Right hindlimb (tissue), 1 donor: ENCODE measurements at regions not wholly inside any gene's neighbourhood (a gene's known extent, or its start where the extent isn't known, plus 50 kb on each side); places are given as distances from the start of the nearest gene placed in this dataset.

ENCODE experiments used
- DNase-seq: peaks from one replicate; pipeline ENCODE4 v3.0.0-alpha.2; 2018

DNA sequence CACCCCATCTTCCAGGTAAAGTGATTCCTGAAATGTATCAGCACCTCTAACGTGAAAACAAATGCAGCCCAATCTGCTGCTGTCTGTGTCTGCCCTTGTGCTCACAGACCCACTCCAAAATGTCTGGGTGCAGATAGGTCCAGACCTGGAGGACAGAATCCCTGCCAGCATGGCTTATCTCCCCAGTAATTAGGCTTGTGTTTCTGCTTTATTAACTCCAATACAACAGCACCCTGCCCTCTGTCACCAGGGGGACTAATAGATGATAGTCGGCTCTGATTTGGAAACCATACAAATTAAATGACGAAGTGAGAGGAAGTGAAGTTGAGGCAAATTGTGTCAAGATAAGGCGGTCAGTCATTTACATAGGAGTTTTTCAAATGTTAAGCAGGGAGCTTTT, 608.3 kb upstream of the SALL1 start:
- DNase-seq = no peak

DNA sequence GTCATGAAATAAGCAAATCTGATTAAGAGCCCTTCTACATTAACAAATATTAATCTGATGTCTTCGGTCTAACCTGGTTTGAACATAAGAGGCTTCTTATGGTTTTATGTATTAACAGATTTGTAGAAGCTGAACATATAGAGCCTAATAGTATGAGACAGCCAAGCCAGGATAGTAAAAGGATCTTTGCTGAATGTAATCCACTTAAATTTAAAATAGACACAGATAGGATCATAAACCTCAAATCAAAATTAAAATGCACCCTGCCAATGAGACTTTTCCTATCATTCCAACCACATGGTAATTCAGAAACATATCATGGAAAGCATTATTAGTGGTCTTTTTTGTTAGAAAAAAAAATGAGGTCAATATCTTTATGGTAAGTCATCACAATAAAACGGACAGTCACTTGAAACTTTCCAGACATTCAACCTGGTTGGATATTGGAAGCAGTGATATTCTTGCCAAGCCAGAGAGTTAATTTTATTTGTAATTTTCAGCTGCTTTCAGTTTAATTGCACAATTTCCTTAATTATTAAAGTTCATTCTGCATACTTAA, 606.9 kb upstream of the SALL1 start:
- DNase-seq = no peak

DNA sequence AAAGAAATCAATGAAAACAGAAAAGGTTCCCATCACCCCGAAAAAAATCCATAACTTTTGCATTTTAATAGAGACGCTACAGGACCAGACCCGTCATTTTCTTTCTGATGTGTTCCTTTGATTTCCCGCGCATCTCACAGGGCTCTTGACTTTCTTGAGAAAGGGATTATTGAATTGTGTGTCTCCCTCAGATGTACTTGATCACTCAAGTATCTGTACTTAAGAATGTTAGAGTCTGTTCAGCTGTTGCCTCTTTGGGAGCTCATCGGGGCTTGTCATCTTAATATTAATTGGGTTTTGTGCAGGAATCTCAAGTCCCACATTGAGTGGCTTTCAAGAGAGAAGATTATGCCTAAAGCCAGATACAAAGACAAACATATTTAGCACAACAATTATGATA, 606.4 kb upstream of the SALL1 start:
- no peak for DNase-seq

DNA sequence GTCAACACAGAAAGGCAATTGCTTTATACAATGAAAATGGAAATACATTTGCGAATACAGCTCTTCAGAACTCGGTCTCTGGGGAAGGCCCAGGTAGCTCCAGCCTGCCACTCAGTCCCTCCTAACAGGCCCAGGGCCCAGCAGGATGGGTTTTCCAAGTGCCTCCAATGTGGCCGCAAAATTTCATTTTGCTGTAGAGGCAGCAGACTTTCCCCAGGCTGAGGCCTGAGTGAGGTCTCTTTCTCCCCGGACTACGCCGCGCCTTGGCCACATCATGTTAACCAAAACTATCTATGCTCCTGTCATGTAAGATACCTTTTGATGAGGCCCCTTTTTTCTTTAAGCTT, 606.0 kb upstream of the SALL1 start:
- no peak for DNase-seq

DNA sequence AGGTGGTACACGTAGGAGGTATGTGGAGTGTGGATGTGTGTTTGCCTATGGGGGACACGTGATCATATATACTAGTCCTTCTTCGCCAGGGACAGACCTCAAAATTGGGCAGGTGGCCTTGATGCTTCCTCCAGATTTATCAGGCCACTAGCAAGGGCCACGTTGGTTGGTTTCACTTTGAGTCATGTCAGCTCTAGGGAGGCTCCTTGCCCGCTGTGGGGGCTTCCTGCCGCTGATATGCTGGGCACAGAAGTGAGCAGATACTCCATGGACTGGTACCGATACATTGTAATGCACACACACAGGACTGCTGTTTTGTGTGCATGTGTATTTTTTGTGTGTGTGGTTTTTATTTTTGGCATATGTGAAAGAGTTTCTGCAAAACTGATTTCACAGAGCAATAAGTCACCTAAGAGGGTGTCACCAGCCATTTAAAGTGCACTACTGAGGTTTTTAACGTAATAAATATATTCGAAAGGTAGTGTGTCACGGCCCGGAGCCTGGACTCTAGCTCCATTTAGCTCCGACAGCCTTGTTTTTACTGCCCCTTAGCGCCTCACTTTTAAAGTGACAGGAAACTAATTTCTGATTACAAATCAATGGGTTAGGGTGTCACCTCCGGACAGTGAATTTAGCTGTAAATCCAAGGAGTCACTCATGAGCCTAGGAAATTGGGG, 605.5 kb upstream of the SALL1 start:
- DNase-seq = no peak

DNA sequence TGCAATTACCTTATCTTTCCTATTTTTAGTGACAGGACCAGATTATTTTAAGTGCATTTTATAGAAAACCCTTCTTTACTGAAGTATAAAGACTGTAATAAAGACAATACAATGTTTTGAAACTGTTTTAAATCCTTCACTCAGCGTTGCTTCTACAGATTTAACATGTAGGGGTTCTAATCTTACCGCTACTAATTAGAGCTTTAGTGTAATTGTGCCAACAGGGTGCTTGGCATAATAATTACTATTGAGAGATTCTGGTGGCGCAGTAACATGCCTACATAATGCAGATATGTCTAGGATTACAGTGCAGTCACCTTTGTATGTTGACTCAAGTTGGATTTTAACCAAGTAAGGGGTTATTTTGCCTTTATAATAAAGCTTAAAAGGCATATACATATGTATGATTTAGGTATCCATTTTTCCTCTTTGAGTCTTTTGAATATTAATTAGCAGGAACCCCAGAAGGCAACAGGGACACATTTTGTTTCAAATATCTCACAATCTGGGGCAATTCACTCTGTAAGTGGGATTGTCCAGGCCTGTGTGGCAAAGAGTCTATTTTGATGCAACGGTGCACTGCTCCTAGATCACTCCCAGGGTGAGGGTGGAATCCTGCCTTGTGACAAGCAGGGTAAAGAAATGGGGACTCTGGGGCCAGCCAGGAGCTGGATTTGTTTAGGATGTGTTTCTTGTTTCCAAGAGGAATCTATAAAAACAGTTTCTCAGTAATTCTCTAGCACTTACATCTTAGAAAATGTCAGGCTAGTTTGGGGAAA, 604.7 kb upstream of the SALL1 start:
- DNase-seq = no peak

DNA sequence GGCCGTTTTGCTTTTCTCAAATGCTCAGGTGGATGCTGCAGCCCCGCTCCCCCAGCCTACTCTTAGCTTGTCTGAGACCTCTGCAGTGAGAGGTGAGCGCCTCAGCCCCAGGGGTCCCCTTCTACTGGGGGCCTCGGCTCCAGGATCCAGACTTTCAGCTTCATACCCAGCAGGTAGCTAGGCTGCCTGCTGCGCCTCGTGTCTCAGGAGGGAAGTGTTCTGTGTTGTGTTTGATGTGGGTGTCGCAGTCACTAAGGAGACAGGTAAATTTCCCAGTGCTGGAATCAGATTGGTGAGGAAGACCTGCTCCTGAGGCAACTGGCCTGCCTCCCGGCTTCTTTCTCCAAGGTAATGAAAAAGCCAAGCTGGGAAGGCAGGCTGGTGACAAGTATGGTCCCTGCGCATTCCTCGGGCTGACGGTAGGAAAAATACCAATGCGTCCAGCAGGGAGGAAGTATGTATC, 604.0 kb upstream of the SALL1 start:
- DNase-seq = no peak

DNA sequence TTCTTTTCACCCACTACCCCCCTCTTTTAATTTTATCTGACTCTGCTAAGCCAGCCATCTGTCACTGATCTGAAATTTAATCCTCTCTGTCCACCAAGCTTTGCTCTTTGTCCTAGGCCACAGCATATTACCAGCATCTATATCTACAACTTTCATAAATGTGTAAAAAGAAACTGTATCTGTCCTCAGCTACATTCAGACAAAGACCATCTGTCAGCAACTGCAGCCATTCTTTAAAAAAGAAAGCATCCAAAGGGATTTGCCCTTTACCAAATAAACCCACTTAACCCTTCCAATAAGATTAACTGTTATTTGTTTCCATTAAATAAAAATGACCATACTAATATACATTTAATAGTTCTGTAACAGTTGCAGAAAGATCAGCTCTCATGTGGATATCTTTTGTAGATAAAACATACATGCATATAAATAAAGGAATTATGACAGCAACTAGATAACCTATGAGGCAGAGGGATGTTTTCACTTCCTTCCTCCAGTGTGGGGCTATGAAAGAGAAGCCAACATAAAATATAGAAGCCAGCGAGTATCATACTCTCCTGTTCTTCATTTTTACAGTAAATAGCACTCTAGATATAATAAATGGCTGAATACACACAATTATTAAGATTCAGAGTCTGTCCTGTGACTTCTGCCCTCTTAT, 602.5 kb upstream of the SALL1 start:
- DNase-seq = no peak

DNA sequence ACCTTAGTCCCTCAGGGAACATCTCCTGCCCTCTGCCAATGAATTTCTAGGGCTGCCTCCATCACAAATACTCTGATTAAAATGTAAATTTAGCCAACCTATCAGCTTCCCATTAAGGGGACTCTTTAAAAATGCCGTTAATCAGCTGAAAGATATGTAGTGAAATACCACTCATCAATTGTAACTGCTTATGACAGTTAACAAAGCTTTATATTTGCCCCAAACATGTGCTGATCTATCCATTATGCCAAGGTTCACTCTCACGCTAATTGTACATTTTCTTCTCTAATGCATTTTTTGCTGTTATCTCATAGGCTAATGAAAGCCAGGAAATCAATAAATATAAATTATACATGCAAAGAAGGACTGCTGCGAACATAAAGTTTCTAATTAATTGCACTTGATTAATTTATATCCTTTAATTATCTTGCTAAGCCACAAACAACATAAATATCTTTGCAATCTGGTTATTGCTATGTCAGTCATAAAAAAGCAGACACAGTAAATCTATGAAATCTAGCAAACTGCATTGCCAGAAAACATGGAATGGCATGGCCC, 601.4 kb upstream of the SALL1 start:
- no peak for DNase-seq

DNA sequence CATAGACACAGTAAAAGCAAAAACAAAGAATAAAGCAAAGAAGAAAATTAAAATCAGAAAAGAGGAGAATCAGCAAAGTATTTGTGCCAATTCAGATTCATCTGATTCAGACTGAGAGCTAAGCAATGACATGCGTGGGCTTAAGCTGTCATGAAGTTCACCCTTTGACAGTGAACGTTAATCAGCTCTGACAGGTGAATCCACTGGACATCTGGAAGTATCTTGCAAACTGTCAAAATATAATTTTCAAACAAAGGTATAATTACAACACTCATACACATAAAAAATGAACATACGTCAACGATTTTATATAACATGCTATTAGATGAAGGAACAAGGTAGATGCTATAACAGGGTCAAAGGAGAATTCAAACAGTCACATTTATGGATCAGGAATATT, 596.3 kb upstream of the SALL1 start:
- no peak for DNase-seq

DNA sequence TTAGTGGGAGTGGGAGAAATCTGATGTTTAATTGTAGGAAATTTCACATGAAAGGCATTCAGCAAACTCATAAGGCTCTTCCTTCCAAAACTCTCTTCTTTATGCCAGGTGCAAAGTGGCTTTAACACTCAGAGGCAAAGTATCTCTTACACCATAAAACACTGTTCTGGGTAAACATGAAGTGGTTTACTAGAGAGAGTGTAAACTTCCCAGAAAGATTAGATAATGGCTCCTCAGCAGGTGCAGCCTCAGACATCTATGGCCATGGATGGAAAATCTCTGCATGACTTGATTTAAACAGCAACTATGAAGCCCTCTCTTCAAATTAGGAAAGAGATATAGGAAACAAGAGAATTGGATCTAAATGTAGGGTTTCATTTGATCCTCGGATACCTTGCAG, 583.1 kb upstream of the SALL1 start:
- no peak for DNase-seq

DNA sequence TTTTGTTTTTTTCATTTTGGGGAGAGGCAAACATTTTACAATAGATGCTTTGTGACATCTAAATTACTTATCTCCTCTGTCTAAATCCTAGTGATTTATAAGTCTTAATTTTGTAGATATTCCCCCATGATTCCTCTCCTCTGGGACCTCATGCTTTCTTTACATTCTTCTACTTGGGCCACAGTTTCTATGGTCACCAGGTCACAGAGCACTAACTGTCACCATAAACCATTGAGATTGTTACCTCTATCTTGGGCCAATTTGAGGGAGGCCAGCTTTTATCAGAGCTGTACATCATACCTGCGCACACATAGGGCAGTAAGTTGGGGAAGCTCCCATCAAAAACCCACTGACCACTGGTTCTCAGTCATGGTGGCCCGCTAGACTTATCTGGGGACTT, 582.1 kb upstream of the SALL1 start:
- DNase-seq = no peak

DNA sequence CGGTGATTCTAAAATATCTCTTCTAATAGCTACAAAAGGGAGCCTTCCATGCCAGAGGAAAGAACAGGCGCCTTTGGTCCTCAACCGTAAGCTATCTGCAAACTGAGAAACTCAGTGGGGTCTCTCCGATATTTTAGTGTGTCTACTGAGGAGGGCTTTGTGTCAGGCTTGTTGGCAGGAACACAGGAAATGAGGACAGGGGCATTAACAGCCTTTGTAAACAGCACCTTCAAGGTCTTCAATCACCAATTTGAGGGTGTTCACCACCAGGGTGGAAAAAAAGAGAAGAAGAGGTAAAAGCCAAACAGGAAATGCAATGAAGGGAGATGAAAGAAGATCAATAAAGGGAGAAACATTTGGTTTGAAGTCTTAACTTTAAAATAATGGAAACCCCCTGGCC, 580.1 kb upstream of the SALL1 start:
- DNase-seq = no peak

DNA sequence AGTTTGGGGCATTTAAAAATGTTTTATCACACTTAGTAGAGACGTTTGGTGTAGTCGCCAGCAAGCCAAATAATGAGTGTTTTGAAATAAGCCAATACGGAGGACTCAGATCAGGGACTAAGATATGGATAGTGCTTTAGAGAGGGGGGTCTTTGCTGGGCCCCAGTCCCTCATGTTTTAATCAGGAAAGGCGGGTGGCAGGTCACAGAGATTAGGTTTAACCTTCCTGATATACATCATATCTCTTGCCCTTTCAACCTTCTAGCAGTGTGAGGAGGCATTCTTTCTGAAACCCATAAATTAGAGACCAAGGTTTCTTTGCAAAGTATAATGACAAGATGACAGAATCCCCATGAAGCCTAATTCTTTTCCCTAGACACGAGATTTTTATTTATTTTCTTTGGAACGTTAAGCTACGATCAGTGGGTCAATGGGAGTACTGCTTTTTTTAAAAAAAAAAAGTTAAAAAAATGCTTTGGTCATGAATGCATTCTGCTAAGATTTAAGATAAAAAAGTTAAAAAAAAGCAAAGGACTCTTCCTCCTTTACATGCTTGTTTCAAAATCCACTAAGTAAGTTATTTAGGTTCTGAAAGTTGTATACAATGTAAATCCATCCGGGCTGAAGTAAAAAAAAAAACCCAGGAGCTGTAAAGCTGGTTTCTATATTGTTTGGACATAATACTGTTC, 572.1 kb upstream of the SALL1 start:
- no peak for DNase-seq

DNA sequence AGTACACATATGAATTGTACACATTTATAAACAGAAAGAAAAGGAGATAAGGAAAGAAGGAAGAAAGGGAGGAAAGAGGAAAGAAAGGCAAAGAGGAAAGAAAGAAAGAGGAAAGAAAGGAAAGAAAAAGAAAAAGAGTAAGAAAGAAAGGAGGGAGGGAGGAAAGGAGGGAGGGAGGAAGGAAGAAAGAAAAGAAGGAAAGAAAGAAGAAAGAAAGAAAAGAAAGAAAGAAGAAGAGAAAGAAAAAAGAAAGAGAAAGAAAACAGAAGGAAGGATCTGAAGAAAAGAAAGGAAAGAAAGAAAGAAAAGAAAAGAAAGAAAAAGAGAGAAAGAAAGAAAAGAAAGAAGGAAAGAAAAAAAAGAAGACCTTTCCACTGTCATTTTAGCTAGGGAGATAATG, 571.4 kb upstream of the SALL1 start:
- DNase-seq = no peak

DNA sequence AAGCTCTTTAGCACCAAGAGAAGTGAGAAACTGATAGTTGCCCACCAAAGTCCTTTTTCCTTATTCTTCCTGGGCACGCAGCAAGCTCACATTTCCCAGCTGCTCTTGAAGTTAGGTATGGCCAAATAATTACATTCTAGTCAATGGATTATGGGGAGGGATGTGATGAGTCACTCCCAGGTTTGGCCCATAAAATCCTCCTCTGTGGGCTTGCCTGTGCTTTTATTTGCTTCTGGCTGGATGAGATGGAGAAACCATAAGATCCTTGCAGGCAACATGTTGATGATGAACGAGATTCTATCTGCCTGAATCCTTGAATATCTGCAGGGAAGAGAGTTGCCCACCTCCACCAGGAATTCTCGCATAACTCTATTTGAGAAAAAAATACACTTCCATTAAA, 568.3 kb upstream of the SALL1 start:
- DNase-seq = no peak

DNA sequence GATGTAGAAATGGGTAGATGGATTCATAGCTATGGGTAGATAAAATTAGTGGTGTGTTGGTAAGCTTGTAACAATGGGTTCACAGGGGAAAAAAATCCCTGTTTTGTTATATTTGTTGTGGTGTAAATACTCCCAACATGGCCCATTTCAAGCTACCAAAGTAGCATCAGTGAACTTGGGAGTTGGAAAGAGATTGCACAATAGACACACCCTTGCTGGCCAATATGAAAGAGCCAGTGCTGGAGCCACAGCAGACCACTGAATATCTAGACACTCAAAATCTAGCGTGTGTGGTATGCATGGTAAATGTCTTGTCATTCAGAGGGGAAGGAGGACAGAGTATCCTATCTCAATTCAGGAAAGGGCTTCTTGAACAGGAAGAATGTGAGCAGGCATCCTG, 565.1 kb upstream of the SALL1 start:
- no peak for DNase-seq

DNA sequence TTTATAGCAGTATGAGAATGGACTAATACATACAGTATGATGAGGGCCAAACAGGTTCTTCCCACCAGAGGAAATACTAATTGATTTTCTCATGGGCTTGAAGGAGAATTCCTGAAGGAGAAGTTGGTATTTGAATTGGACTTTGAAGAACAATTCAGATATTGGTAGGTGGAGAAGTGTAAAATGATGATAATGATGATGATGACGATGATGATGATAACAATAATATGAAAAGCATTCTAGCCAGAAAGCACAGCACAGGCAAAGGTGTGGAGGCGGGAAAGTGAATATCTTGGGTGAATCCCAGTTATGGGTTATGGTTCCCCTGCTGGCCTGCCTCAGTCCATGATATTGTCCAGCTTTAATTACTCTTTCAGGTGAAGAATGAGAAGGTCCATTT, 562.4 kb upstream of the SALL1 start:
- no peak for DNase-seq

DNA sequence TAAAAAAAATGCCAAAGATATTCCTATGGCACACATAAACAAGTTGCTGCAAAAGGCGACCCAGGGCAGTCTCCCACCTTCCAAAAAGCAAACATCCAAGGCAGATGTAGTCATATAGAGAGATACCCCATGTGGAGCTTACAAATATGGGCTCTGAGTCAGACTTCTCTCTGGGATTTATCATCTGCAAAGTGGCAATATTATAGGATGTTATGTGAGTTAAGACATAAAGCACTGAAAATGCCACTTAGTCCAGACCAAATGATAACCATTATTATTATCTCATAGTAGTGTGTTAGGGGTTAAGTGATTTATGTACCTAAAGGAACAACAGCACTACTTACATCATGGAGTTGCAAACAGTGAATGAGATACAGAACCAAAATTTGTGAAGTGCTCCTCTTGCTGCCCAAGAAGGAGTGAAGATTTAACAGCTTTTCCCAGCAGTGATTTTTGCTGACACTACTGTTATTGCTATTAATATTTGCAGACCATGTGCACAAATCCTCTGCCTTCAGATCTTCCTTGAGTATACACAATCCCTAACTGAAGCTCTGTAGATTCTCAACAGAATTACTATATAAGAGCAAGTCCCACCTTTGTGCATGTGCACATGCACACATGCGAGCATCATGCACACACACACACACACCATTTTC, 560.0 kb upstream of the SALL1 start:
- no peak for DNase-seq

DNA sequence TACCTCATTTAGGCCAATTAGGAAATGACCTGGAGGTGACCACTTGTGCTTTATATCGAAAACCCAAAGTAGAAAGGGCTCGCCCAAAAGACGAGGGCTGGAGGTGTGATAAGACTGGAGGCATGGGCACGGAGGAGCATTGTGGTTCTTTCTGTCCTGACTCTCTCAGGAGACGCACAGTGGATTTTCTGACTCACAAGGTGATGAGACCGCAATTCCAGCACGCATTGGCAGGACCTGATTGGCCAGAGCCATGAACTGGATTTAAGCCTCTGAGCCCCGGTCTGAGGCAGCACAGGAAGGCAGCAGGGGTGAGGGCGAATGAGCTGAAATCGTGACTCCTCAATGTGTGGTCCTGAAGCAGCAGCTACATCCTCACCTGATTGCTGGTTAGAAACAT, 559.1 kb upstream of the SALL1 start:
- DNase-seq = no peak

DNA sequence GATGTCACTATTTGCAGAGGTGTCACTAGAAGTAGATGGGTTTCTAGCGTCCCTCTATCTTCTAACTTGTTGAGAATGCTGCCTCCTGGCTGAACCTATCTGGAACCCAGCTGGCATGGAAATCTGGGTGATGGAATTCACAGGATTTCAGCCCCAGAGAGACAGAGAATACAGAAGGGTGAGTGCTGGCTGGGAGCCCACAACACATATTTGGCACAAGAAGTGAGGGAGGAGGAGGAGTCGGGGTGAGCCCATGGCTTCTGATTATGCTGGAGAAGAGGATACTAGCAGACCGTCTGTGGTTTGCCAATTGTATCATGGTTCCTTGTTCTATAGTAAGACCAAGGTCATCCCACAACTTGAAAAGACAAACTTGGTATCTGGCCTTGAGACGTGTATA, 557.8 kb upstream of the SALL1 start:
- no peak for DNase-seq

DNA sequence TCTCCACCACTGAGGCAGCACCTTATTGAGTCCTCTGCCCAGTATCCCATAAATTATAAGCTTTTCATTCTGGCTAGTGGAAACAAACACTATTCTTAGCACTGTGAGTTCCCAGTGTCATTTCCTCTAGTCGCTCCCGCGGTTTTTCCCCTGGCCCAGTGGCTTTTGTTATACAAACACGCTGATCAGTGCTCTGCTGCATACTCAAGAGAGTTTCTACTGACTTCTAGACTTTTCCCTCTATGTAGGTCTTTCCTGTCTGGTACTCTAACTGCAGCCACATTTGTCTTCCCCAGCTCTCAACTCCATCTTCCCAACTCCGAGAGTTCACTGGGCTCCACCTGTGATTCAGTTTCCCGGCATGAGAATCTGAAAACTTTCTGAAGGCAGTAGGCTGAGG, 556.6 kb upstream of the SALL1 start:
- peak; percentile 19 for DNase-seq

DNA sequence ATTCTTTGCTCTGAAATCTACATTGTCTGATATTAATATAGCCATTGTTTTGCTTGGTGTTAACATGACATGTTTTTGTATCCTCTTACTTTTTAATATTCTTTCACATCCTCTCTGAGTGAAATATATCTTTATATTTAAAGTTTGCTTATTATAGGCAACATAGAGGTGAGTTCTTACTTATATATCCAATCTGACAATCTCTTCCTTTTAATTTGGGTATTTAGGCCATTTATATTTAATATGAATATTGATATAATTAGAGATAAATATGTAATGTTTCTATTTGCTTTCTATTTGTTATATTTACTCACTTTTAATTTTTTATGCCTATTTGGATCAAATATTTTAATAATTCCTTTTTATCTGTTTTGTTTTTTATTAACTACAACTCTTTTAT, 554.1 kb upstream of the SALL1 start:
- DNase-seq = no peak
